ENCODE measurements at regions not wholly inside any gene's neighbourhood (a gene's known extent, or its start where the extent isn't known, plus 50 kb on each side); places are given as distances from the start of the nearest gene placed in this dataset.

GRCh38 chr2:215854008-215854407, 159.3 kb downstream of the MREG start:
- TF ChIP-seq CTCF (conservative IDR thresholded peaks at IDR 0.05; ENCODE audit: low read depth, low read length) (no peak), EZH2phosphoT487 (IDR thresholded peaks at IDR 0.05; ENCODE audit: borderline replicate concordance, low read length) (no peak), EZH2 (IDR thresholded peaks at IDR 0.05; ENCODE audit: low read length, unreplicated experiment) (no peak)
